Spleen (tissue), 7 donors: ENCODE measurements at regions not wholly inside any gene's neighbourhood (a gene's known extent, or its start where the extent isn't known, plus 50 kb on each side); places are given as distances from the start of the nearest gene placed in this dataset.

ENCODE experiments used
- CTCF ChIP-seq, 11 experiments: fragments of 200-600 bp in 7 of 11; fragments of 450-650 bp in 4 of 11; sonication (generic) in 4 of 11; IDR thresholded peaks in 8 of 11; conservative IDR thresholded peaks in 3 of 11; 1 replicate in 7 of 11; 2 replicates in 4 of 11; pipeline versions ENCODE4 v1.4.0 to v1.8.0; 2016 to 2021; ENCODE audit warnings: antibody characterized with exemption in 11 of 11, inconsistent platforms in 4 of 11, mild to moderate bottlenecking in 1 of 11
- POLR2A ChIP-seq, 3 donors: fragments of 450-650 bp; IDR thresholded peaks; one replicate each; pipeline ENCODE4 v1.5.1; 2017; ENCODE audit warnings: antibody characterized with exemption in 3 of 3, mild to moderate bottlenecking in 1 of 3
- donor health status: DM: no; HTN: no; CAD: no; lungs with moderate emphysema.
- donor health status: DM: no; HTN: no; CAD: no.
- donor health status: DM: no; HTN: no; CAD: no.

DNA sequence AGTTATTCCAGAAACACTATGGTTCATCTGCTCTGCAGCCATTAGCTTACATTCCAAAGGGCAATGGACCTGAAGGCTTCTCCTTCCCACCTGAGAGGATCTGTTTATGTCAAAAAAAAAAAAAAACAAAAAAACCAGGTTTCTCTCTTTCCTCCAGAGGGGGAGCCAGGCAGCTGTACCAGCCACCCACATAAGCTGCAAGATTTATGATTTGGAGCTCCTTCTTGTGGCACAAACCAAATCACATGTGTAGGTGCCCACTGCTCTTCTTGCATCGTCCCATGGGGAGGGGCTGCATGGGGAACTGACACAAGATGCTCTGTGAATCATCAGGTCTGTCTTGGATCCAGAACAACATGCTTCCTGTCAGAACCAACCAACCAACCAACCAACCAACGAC lies 231.6 kb upstream of the IGFBP3 start:
- no peak for TF ChIP-seq CTCF (IDR thresholded peaks at IDR 0.05 in 8 of 11, conservative IDR thresholded peaks at IDR 0.05 in 3 of 11)
- no peak for TF ChIP-seq POLR2A (IDR thresholded peaks at IDR 0.05)
